Lower leg skin (tissue), 3 donors: ENCODE measurements at regions not wholly inside any gene's neighbourhood (a gene's known extent, or its start where the extent isn't known, plus 50 kb on each side); places are given as distances from the start of the nearest gene placed in this dataset.
"Not testable (repeated sequence)": the region's sequence is repeated elsewhere in the genome, so short reads cannot be mapped to it uniquely, and the experiment has no call there.

Experiments
- POLR2A ChIP-seq, 2 donors: fragments of 450-650 bp; IDR thresholded peaks; one replicate each; pipeline ENCODE4 v1.6.1; 2016 to 2017; ENCODE audit warnings: antibody characterized with exemption in 2 of 2, mild to moderate bottlenecking in 1 of 2, moderate library complexity in 1 of 2
- TF ChIP-seq, protein P1 (sequence below), 3 donors: fragments of 450-650 bp; IDR thresholded peaks; one replicate each; pipeline ENCODE4 v1.5.1; 2016; ENCODE audit warnings: antibody characterized with exemption in 3 of 3, mild to moderate bottlenecking in 3 of 3, moderate library complexity in 2 of 3

GRCh38 chr16:21521390-21522143 lies 77.8 kb upstream of the METTL9 start:
- not testable (repeated sequence) for TF ChIP-seq POLR2A (IDR thresholded peaks at IDR 0.05)
- TF ChIP-seq, protein P1, sequence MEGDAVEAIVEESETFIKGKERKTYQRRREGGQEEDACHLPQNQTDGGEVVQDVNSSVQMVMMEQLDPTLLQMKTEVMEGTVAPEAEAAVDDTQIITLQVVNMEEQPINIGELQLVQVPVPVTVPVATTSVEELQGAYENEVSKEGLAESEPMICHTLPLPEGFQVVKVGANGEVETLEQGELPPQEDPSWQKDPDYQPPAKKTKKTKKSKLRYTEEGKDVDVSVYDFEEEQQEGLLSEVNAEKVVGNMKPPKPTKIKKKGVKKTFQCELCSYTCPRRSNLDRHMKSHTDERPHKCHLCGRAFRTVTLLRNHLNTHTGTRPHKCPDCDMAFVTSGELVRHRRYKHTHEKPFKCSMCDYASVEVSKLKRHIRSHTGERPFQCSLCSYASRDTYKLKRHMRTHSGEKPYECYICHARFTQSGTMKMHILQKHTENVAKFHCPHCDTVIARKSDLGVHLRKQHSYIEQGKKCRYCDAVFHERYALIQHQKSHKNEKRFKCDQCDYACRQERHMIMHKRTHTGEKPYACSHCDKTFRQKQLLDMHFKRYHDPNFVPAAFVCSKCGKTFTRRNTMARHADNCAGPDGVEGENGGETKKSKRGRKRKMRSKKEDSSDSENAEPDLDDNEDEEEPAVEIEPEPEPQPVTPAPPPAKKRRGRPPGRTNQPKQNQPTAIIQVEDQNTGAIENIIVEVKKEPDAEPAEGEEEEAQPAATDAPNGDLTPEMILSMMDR (IDR thresholded peaks at IDR 0.05): peak in 1 of 3 donors; percentile 46
